Activated CD8-positive, alpha-beta T cell treated with anti-CD3 and anti-CD28 coated beads for 36 hours (primary cell): ENCODE measurements at regions not wholly inside any gene's neighbourhood (a gene's known extent, or its start where the extent isn't known, plus 50 kb on each side); places are given as distances from the start of the nearest gene placed in this dataset.
"Not testable (repeated sequence)": the region's sequence is repeated elsewhere in the genome, so short reads cannot be mapped to it uniquely, and the experiment has no call there.

Experiments
- ATAC-seq: fragments of 200-7000 bp; cut with Tn5 transposase; one replicate; pipeline ENCODE4 v1.10.0; 2021; ENCODE audit warnings: mild to moderate bottlenecking, moderate library complexity
- CTCF ChIA-PET: fragments of 350-600 bp; sonication (Branson Sonifier 250); formaldehyde crosslinking; loops from one replicate; lab custom pipeline; 2021; ENCODE audit warnings: antibody characterized with exemption; lab: Charles Lee
- POLR2A ChIA-PET: fragments of 350-600 bp; sonication (Branson Sonifier 250); formaldehyde crosslinking; loops from one replicate; lab custom pipeline; 2021; ENCODE audit warnings: antibody characterized with exemption; lab: Charles Lee
- DNase-seq: peaks from one replicate; pipeline ENCODE4 v3.0.0-alpha.2; 2020
- H3K27ac Mint-ChIP-seq: one replicate; pipeline ENCODE4 v1.8.0; 2021; ENCODE audit warnings: mild to moderate bottlenecking, mixed read lengths
- H3K27me3 Mint-ChIP-seq: one replicate; pipeline ENCODE4 v1.8.0; 2021; ENCODE audit warnings: mixed read lengths
- H3K36me3 Mint-ChIP-seq: one replicate; pipeline ENCODE4 v1.8.0; 2021; ENCODE audit warnings: low read depth, mixed read lengths
- H3K4me1 Mint-ChIP-seq: one replicate; pipeline ENCODE4 v1.8.0; 2021; ENCODE audit warnings: low read depth, mixed read lengths
- H3K4me3 Mint-ChIP-seq: one replicate; pipeline ENCODE4 v1.8.0; 2021; ENCODE audit warnings: mild to moderate bottlenecking, moderate library complexity, mixed read lengths
- H3K9me3 Mint-ChIP-seq: one replicate; pipeline ENCODE4 v1.8.0; 2021; ENCODE audit warnings: mixed read lengths
- intact Hi-C: fragments of 100-400 bp; cut with micrococcal nuclease; formaldehyde crosslinking; loops from one replicate; pipeline ENCODE4 v1.10.0; 2022
- TF ChIP-seq, protein P1 (sequence below): fragments of 200-600 bp; IDR thresholded peaks from one replicate; pipeline ENCODE4 v1.8.0; 2022; ENCODE audit warnings: antibody characterized with exemption, mild to moderate bottlenecking

DNA sequence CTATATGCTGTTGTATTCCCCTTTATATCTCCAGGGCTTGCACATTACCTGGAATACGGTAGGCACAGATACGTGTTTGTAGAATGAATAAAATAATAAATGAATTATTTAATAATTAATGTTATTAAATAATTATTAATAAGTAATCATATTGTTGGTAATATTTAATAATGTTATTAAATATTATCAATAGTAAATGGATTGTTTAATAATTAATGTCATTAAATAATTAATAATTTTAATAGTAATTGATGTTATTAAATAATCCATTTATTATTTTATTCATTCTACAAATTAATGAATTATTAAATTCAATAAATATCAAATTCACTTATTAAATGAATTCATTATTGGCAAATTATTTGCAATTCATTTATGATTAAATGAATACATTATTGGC, 175.1 kb downstream of the MATN1 start:
- Mint-ChIP-seq H3K4me1 (no peaks in the 10 kb centered on the region), H3K4me3 (no peak overlapping the region), H3K9me3 (no peaks in the 10 kb centered on the region), H3K36me3 (no peaks in the 10 kb centered on the region), H3K27ac (no peak overlapping the region), H3K27me3 (peaks cover 4% of the 10 kb centered on the region)
- ChIA-PET POLR2A (no interaction called here), CTCF (no interaction called here)
- TF ChIP-seq, protein P1, sequence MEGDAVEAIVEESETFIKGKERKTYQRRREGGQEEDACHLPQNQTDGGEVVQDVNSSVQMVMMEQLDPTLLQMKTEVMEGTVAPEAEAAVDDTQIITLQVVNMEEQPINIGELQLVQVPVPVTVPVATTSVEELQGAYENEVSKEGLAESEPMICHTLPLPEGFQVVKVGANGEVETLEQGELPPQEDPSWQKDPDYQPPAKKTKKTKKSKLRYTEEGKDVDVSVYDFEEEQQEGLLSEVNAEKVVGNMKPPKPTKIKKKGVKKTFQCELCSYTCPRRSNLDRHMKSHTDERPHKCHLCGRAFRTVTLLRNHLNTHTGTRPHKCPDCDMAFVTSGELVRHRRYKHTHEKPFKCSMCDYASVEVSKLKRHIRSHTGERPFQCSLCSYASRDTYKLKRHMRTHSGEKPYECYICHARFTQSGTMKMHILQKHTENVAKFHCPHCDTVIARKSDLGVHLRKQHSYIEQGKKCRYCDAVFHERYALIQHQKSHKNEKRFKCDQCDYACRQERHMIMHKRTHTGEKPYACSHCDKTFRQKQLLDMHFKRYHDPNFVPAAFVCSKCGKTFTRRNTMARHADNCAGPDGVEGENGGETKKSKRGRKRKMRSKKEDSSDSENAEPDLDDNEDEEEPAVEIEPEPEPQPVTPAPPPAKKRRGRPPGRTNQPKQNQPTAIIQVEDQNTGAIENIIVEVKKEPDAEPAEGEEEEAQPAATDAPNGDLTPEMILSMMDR, result no peak
- intact Hi-C loops, result no loop called here
- ATAC-seq, result no peak
- DNase-seq, result no peak

DNA sequence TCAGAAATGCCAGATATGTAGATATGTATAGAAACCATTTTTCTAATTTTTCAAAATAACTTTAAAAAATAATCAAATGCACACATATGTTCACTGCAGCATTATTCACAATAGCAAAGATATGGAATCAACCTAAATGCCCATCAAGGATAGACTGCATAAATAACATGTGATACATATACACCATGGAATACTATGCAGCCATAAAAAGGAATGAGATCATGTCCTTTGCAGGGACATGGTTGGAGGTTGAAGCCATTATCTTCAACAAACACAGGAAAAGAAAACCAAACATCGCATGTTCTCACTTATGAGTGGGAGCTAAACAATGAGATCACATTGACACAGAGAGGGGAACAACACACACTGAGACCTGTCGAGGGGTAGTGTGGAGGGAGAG, 176.1 kb downstream of the MATN1 start:
- H3K36me3 Mint-ChIP-seq, H3K4me1 Mint-ChIP-seq, H3K27ac Mint-ChIP-seq, H3K27me3 Mint-ChIP-seq, ATAC-seq, H3K9me3 Mint-ChIP-seq, POLR2A ChIA-PET, DNase-seq, H3K4me3 Mint-ChIP-seq, intact Hi-C loops: not testable (repeated sequence)
- CTCF ChIA-PET, result interaction anchor here (0.8 kb wide), 1 partner anchor 11 kb away, joined by 3 read pairs; no protein-coding TSS in a partner anchor

DNA sequence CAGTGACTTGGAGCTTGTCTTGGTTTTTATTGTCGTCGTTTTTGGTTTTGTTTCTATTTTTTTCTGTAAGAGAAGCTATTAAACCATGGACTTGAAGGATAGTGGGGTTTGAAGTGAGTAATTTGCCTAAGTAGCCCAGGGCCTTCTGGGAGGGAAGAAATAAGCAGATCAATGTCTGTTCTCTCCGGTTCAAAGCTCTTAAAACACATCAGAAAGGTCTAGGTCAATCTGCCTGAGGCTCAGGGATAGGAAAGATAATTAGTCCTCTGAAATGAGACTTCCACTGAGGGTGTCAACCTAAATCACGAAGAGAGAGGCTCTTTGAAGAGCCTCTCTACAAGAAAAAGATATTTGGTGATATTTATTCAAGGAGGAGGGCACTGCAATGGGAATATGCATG, 178.0 kb downstream of the MATN1 start:
- Mint-ChIP-seq H3K9me3 (no peaks in the 10 kb centered on the region), H3K27me3 (peaks cover 2% of the 10 kb centered on the region), H3K4me3 (no peak overlapping the region), H3K27ac (no peak overlapping the region), H3K4me1 (no peaks in the 10 kb centered on the region), H3K36me3 (no peaks in the 10 kb centered on the region)
- no peak for ATAC-seq
- TF ChIP-seq, protein P1, result no peak
- CTCF ChIA-PET, result no interaction called here
- DNase-seq, result no peak
- intact Hi-C loops, result no loop called here
- POLR2A ChIA-PET, result no interaction called here

DNA sequence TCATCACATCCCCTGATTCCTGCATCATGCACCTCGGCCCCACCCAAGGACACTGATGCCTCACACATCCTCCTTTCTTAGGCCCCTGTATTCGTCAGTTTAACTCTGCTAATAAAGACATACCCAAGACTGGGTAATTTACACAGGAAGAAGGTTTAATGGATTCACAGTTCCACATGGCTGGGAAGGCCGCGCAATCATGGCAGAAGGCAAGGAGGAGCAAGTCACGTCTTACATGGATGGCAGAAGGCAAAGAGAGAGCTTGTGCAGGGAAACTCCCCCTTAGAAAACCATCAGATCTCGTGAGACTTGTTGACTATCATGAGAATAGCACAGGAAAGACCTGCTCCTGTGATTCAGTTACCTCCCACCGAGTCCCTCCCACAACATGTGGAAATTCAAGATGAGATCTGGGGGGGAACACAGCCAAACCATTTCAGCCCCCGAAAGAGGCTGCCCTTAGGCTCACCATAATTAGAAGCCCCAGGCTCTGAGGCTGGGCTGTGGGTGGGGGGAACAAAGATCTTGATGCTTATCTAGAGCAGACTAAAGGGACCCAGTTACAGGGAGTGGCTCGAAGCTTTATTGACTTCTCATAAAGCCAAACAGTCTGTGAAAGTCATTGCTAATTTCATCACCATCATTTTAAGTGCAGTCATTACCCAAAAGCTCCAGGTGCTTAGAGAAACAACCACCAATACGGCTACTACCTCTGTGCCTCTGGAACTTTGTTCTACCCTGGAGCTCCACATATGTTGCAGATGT, 181.5 kb downstream of the MATN1 start:
- Mint-ChIP-seq H3K9me3 (no peaks in the 10 kb centered on the region), H3K27me3 (no peaks in the 10 kb centered on the region), H3K27ac (no peak overlapping the region), H3K36me3 (no peaks in the 10 kb centered on the region), H3K4me1 (no peaks in the 10 kb centered on the region), H3K4me3 (no peak overlapping the region)
- POLR2A ChIA-PET, result interaction anchor here (1.1 kb wide), 1 partner anchor 11 kb away, joined by 5 read pairs; no protein-coding TSS in a partner anchor
- DNase-seq, result no peak
- TF ChIP-seq, protein P1, result no peak
- CTCF ChIA-PET, result no interaction called here
- ATAC-seq, result no peak
- intact Hi-C loops, result no loop called here

DNA sequence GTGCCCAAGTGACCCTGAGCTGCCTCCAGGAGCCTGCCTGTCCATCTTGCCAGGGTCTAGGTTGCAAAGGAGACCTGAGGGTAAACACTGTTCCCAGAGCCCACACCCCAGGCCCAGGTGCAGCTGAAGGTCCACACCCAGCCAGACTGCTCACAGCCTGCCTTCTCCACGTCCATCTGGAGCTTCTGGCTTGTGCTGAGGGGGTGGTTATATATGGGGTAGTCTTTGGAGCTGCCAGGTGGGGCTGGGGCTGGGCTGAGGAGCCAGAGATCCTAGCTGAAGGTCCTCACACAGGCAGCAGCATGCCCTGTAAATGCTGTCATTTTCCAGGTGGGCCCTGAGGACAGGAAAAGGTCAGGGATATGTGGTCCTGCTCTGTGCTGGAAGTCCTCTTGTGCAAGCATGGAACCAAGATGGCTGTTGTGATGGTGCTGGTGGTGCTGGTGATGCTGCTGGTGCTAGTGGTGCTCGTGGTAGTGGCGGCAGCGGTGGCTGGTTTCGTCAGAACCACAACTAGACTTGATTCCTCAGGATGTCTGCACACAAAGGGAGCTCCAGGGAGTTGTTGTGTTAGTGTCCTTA, 182.7 kb downstream of the MATN1 start:
- intact Hi-C loops, result no loop called here
- Mint-ChIP-seq H3K4me3 (no peak overlapping the region), H3K27ac (no peak overlapping the region), H3K27me3 (no peaks in the 10 kb centered on the region), H3K4me1 (no peaks in the 10 kb centered on the region), H3K36me3 (no peaks in the 10 kb centered on the region), H3K9me3 (no peaks in the 10 kb centered on the region)
- TF ChIP-seq, protein P1, result no peak
- POLR2A ChIA-PET, result interaction anchor here (0.6 to 1.1 kb wide), 2 partner anchors 10 to 89 kb away, joined by 3 to 5 read pairs; no protein-coding TSS in a partner anchor
- DNase-seq (no peak), ATAC-seq (no peak)
- CTCF ChIA-PET, result no interaction called here
